Parathyroid adenoma (tissue), 2 donors: ENCODE measurements at regions not wholly inside any gene's neighbourhood (a gene's known extent, or its start where the extent isn't known, plus 50 kb on each side); places are given as distances from the start of the nearest gene placed in this dataset.

ENCODE experiments used
- H2AFZ ChIP-seq: fragments of 300-600 bp; sonication (generic); one replicate; pipeline ENCODE4 v1.7.0; 2017; ENCODE audit warnings: antibody characterized with exemption, mild to moderate bottlenecking
- H3K27ac ChIP-seq: fragments of 300-600 bp; sonication (generic); one replicate; pipeline ENCODE4 v1.7.0; 2017
- H3K27me3 ChIP-seq: fragments of 300-600 bp; sonication (generic); one replicate; pipeline ENCODE4 v1.7.0; 2017; ENCODE audit warnings: low read length; ENCODE audit not compliant: control insufficient read depth, insufficient read depth
- H3K36me3 ChIP-seq: fragments of 300-600 bp; sonication (generic); one replicate; pipeline ENCODE4 v1.7.0; 2017; ENCODE audit warnings: low read length; ENCODE audit not compliant: control insufficient read depth, insufficient read depth
- H3K4me1 ChIP-seq: fragments of 300-600 bp; sonication (generic); one replicate; pipeline ENCODE4 v1.7.0; 2017; ENCODE audit warnings: control low read depth
- H3K4me2 ChIP-seq: fragments of 300-600 bp; sonication (generic); one replicate; pipeline ENCODE4 v1.7.0; 2017; ENCODE audit warnings: low read length
- H3K4me3 ChIP-seq: fragments of 300-600 bp; sonication (generic); one replicate; pipeline ENCODE4 v1.7.0; 2017; ENCODE audit warnings: low read depth, low read length
- H3K79me2 ChIP-seq: fragments of 300-600 bp; sonication (generic); one replicate; pipeline ENCODE4 v1.7.0; 2017; ENCODE audit warnings: control low read depth
- H3K9ac ChIP-seq: fragments of 300-600 bp; sonication (generic); one replicate; pipeline ENCODE4 v1.7.0; 2017; ENCODE audit warnings: mild to moderate bottlenecking
- H3K9me3 ChIP-seq: fragments of 300-600 bp; sonication (generic); one replicate; pipeline ENCODE4 v1.7.0; 2017; ENCODE audit warnings: low read length; ENCODE audit not compliant: control insufficient read depth
- CTCF ChIP-seq: fragments of 300-600 bp; sonication (generic); IDR thresholded peaks from one replicate; pipeline ENCODE4 v1.7.0; 2017; ENCODE audit warnings: antibody characterized with exemption, mild to moderate bottlenecking
- donor health status: primary hyperparathyroidism.

- H3K4me3 ChIP-seq = peak overlapping the region; percentile 30
- no peak overlapping the region for H3K9ac ChIP-seq
- TF ChIP-seq CTCF = no peak
- H3K79me2 ChIP-seq = no peaks in the 10 kb centered on the region
- no peaks in the 10 kb centered on the region for H3K9me3 ChIP-seq
- H2AFZ ChIP-seq = peak overlapping the region; percentile 44
- no peaks in the 10 kb centered on the region for H3K27me3 ChIP-seq
- H3K36me3 ChIP-seq = no peaks in the 10 kb centered on the region
- H3K27ac ChIP-seq = no peak overlapping the region
- H3K4me2 ChIP-seq = peak overlapping the region; percentile 46
- peaks cover 14% of the 10 kb centered on the region for H3K4me1 ChIP-seq
Observed at GRCh38 chr5:143693651-143694252, 118.2 kb upstream of the HMHB1 start.

- no peak overlapping the region for H2AFZ ChIP-seq
- H3K27ac ChIP-seq = no peak overlapping the region
- H3K79me2 ChIP-seq = no peaks in the 10 kb centered on the region
- no peak overlapping the region for H3K9ac ChIP-seq
- no peaks in the 10 kb centered on the region for H3K27me3 ChIP-seq
- H3K9me3 ChIP-seq = no peaks in the 10 kb centered on the region
- TF ChIP-seq CTCF = no peak
- peaks cover 9% of the 10 kb centered on the region for H3K4me1 ChIP-seq
- H3K36me3 ChIP-seq = no peaks in the 10 kb centered on the region
- H3K4me2 ChIP-seq = peak overlapping the region; percentile 19
- H3K4me3 ChIP-seq = no peak overlapping the region
Observed at GRCh38 chr5:143692342-143692741, 119.6 kb upstream of the HMHB1 start.

GRCh38 chr5:143691945-143692290 lies 120.0 kb upstream of the HMHB1 start:
- H3K4me2 ChIP-seq = peak overlapping the region; percentile 19
- H3K36me3 ChIP-seq = no peaks in the 10 kb centered on the region
- no peak overlapping the region for H3K9ac ChIP-seq
- no peak overlapping the region for H3K4me3 ChIP-seq
- TF ChIP-seq CTCF = no peak
- peaks cover 9% of the 10 kb centered on the region for H3K4me1 ChIP-seq
- no peak overlapping the region for H3K27ac ChIP-seq
- H2AFZ ChIP-seq = no peak overlapping the region
- no peaks in the 10 kb centered on the region for H3K27me3 ChIP-seq
- H3K9me3 ChIP-seq = no peaks in the 10 kb centered on the region
- no peaks in the 10 kb centered on the region for H3K79me2 ChIP-seq

GRCh38 chr5:143691287-143691944 lies 120.5 kb upstream of the HMHB1 start:
- Histone ChIP-seq H2AFZ (no peak overlapping the region), H3K4me3 (no peak overlapping the region), H3K4me1 (peaks cover 9% of the 10 kb centered on the region), H3K36me3 (no peaks in the 10 kb centered on the region), H3K9ac (no peak overlapping the region), H3K9me3 (no peaks in the 10 kb centered on the region), H3K79me2 (no peaks in the 10 kb centered on the region), H3K4me2 (no peak overlapping the region), H3K27ac (no peak overlapping the region), H3K27me3 (no peaks in the 10 kb centered on the region)
- no peak for TF ChIP-seq CTCF

- Histone ChIP-seq H3K4me3 (no peak overlapping the region), H3K27ac (no peak overlapping the region), H3K36me3 (no peaks in the 10 kb centered on the region), H3K4me2 (no peak overlapping the region), H3K79me2 (no peaks in the 10 kb centered on the region), H3K9me3 (no peaks in the 10 kb centered on the region), H3K9ac (no peak overlapping the region), H3K27me3 (no peaks in the 10 kb centered on the region), H3K4me1 (peaks cover 4% of the 10 kb centered on the region), H2AFZ (no peak overlapping the region)
- no peak for TF ChIP-seq CTCF
Observed at GRCh38 chr5:143687604-143688003, 124.4 kb upstream of the HMHB1 start.
